Natural killer cell (primary cell): ENCODE measurements at regions not wholly inside any gene's neighbourhood (a gene's known extent, or its start where the extent isn't known, plus 50 kb on each side); places are given as distances from the start of the nearest gene placed in this dataset.

Source experiments
- ATAC-seq, 3 donors: fragments of 150-1000 bp in 2 of 3; fragments of 200-7000 bp in 1 of 3; cut with Tn5 transposase; 1 replicate in 1 of 3; 2 replicates in 2 of 3; pipeline ENCODE4 v1.10.0; 2021; ENCODE audit warnings: mild to moderate bottlenecking in 2 of 3, moderate library complexity in 2 of 3
- DNase-seq, 2 donors: peaks; one replicate each; pipeline versions ENCODE4 v3.0.0 to v3.0.0-alpha.2; 2013 to 2021; ENCODE audit warnings: mixed read lengths in 1 of 2
- H3K27ac ChIP-seq: one replicate; pipeline ENCODE4 v1.5.1; 2013; ENCODE audit warnings: mild to moderate bottlenecking, low read length
- H3K27me3 ChIP-seq: one replicate; pipeline ENCODE4 v1.6.1; 2013; ENCODE audit warnings: low read length; ENCODE audit not compliant: control insufficient read depth, insufficient read depth
- H3K36me3 ChIP-seq: one replicate; pipeline ENCODE4 v1.6.1; 2013; ENCODE audit warnings: low read length; ENCODE audit not compliant: control insufficient read depth, insufficient read depth
- H3K4me1 ChIP-seq: one replicate; pipeline ENCODE4 v1.6.1; 2013; ENCODE audit warnings: low read length; ENCODE audit not compliant: control insufficient read depth, insufficient read depth
- H3K4me3 ChIP-seq: one replicate; pipeline ENCODE4 v1.5.1; 2013; ENCODE audit warnings: low read length
- H3K9me3 ChIP-seq: one replicate; pipeline ENCODE4 v1.6.1; 2013; ENCODE audit warnings: low read length; ENCODE audit not compliant: control insufficient read depth, insufficient read depth
- H3K27ac Mint-ChIP-seq, 2 donors: one replicate each; pipeline ENCODE4 v1.8.0; 2022; ENCODE audit warnings: mild to moderate bottlenecking in 2 of 2, mixed read lengths in 2 of 2, moderate library complexity in 1 of 2
- H3K27me3 Mint-ChIP-seq, 2 donors: one replicate each; pipeline ENCODE4 v1.8.0; 2022; ENCODE audit warnings: low read depth in 2 of 2, mixed read lengths in 2 of 2
- H3K36me3 Mint-ChIP-seq: one replicate; pipeline ENCODE4 v1.8.0; 2022; ENCODE audit warnings: mixed read lengths
- H3K4me1 Mint-ChIP-seq, 2 donors: one replicate each; pipeline ENCODE4 v1.8.0; 2022; ENCODE audit warnings: mixed read lengths in 2 of 2
- H3K4me3 Mint-ChIP-seq: one replicate; pipeline ENCODE4 v1.8.0; 2022; ENCODE audit warnings: mild to moderate bottlenecking, moderate library complexity, mixed read lengths
- H3K9me3 Mint-ChIP-seq, 2 donors: one replicate each; pipeline ENCODE4 v1.8.0; 2022; ENCODE audit warnings: mixed read lengths in 2 of 2
- CTCF ChIP-seq: fragments of 200-600 bp; IDR thresholded peaks from one replicate; pipeline ENCODE4 v1.8.0; 2022; ENCODE audit warnings: antibody characterized with exemption
- WGBS: methylation state at CpG from one replicate; pipeline ENCODE4 v1.1.7; 2013; ENCODE audit warnings: missing lambda C conversion rate; ENCODE audit not compliant: insufficient coverage; 5-methylcytosine and 5-hydroxymethylcytosine counted together
- intact Hi-C: fragments of 100-400 bp; cut with micrococcal nuclease; formaldehyde crosslinking; loops from one replicate; pipeline ENCODE4 v1.14.2; 2022

- Histone ChIP-seq H3K27me3 (no peaks in the 10 kb centered on the region), H3K9me3 (peaks cover 8% of the 10 kb centered on the region), H3K4me3 (no peak overlapping the region), H3K36me3 (no peaks in the 10 kb centered on the region), H3K4me1 (no peaks in the 10 kb centered on the region), H3K27ac (no peak overlapping the region)
- intact Hi-C loops: no loop called here
- ATAC-seq: no peak
- no peaks in the 10 kb centered on the region for H3K36me3 Mint-ChIP-seq
- H3K4me3 Mint-ChIP-seq: no peak overlapping the region
- no peak for DNase-seq
- no peaks in the 10 kb centered on the region for H3K9me3 Mint-ChIP-seq
- H3K27me3 Mint-ChIP-seq: peaks cover 0 to 8% of the 10 kb centered on the region in 2 donors
- H3K4me1 Mint-ChIP-seq: no peaks in the 10 kb centered on the region
- WGBS: 88% methylated on average over 8 of the region's 8 CpGs
- H3K27ac Mint-ChIP-seq: no peak overlapping the region
- no peak for TF ChIP-seq CTCF
These were observed 120.2 kb downstream of the RPIA start for GRCh38 chr2:88811681-88812080.

GRCh38 chr2:88813612-88814011 is 122.1 kb downstream of the RPIA start:
- Mint-ChIP-seq H3K27me3 (peaks cover 7 to 8% of the 10 kb centered on the region in 2 donors), H3K4me1 (no peaks in the 10 kb centered on the region), H3K36me3 (no peaks in the 10 kb centered on the region), H3K4me3 (no peak overlapping the region), H3K27ac (no peak overlapping the region), H3K9me3 (no peaks in the 10 kb centered on the region)
- WGBS: 92% methylated on average over 4 of the region's 4 CpGs
- no peak overlapping the region for H3K27ac ChIP-seq
- intact Hi-C loops: no loop called here
- ATAC-seq (no peak), DNase-seq (no peak)
- H3K9me3 ChIP-seq: peaks cover 8% of the 10 kb centered on the region
- no peaks in the 10 kb centered on the region for H3K36me3 ChIP-seq
- no peaks in the 10 kb centered on the region for H3K27me3 ChIP-seq
- no peaks in the 10 kb centered on the region for H3K4me1 ChIP-seq
- H3K4me3 ChIP-seq: no peak overlapping the region
- TF ChIP-seq CTCF: no peak

GRCh38 chr2:88815282-88815681 is 123.8 kb downstream of the RPIA start:
- H3K4me3 ChIP-seq: no peak overlapping the region
- peaks cover 8% of the 10 kb centered on the region for H3K9me3 ChIP-seq
- no peak overlapping the region for H3K27ac Mint-ChIP-seq
- H3K27ac ChIP-seq: no peak overlapping the region
- no peaks in the 10 kb centered on the region for H3K27me3 ChIP-seq
- TF ChIP-seq CTCF: no peak
- H3K4me1 Mint-ChIP-seq: no peaks in the 10 kb centered on the region
- no peaks in the 10 kb centered on the region for H3K36me3 Mint-ChIP-seq
- no peaks in the 10 kb centered on the region for H3K9me3 Mint-ChIP-seq
- intact Hi-C loops: no loop called here
- DNase-seq: no peak
- no peak overlapping the region for H3K4me3 Mint-ChIP-seq
- H3K4me1 ChIP-seq: no peaks in the 10 kb centered on the region
- peaks cover 7 to 8% of the 10 kb centered on the region in 2 donors for H3K27me3 Mint-ChIP-seq
- ATAC-seq: no peak
- no peaks in the 10 kb centered on the region for H3K36me3 ChIP-seq

- TF ChIP-seq CTCF: no peak
- Mint-ChIP-seq H3K36me3 (no peaks in the 10 kb centered on the region), H3K27me3 (peaks cover 7 to 8% of the 10 kb centered on the region in 2 donors), H3K4me1 (no peaks in the 10 kb centered on the region), H3K27ac (no peak overlapping the region), H3K9me3 (no peaks in the 10 kb centered on the region), H3K4me3 (no peak overlapping the region)
- Histone ChIP-seq H3K9me3 (peaks cover 8% of the 10 kb centered on the region), H3K27ac (no peak overlapping the region), H3K4me1 (no peaks in the 10 kb centered on the region), H3K27me3 (no peaks in the 10 kb centered on the region), H3K4me3 (no peak overlapping the region), H3K36me3 (no peaks in the 10 kb centered on the region)
- ATAC-seq (no peak), DNase-seq (no peak)
- WGBS: 79% methylated on average over 2 of the region's 2 CpGs
- intact Hi-C loops: no loop called here
These were observed 124.2 kb downstream of the RPIA start for GRCh38 chr2:88815697-88816096.
